Bone marrow (tissue), 2 donors: ENCODE measurements at regions not wholly inside any gene's neighbourhood (a gene's known extent, or its start where the extent isn't known, plus 50 kb on each side); places are given as distances from the start of the nearest gene placed in this dataset.
"Not testable (repeated sequence)": the region's sequence is repeated elsewhere in the genome, so short reads cannot be mapped to it uniquely, and the experiment has no call there.

Experiments
- DNase-seq, 2 donors: peaks; one replicate each; lab custom pipeline; 2025; lab: John Stamatoyannopoulos, UW

GRCh38 chrY:7588176-7588575 is 676.6 kb upstream of the AMELY start:
- DNase-seq, result not testable (repeated sequence)

- DNase-seq, result no peak
Observed at GRCh38 chrY:7562541-7562940, 651.0 kb upstream of the AMELY start.

DNA sequence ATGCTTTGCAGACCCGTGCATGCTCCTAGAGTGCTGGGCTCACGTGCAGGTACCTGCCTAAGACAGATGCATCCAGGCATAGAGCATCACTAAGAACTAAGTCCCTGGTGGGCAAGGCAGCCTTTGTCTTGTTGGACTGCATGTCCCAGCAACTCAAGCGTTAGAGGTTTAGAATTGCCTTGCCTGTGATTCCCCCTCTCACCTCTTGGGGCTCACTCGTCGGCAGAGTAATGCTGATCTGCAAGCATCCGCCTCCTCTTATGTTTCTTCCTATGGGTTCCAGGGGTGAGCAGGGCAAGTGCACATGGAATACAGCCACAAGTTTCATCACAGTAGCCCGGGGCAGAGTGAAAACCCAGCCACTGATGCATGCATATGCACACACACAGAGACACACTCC is 646.1 kb upstream of the AMELY start:
- DNase-seq, result no peak

- DNase-seq, result no peak
Observed at GRCh38 chrY:7555006-7555405, 643.5 kb upstream of the AMELY start.

DNA sequence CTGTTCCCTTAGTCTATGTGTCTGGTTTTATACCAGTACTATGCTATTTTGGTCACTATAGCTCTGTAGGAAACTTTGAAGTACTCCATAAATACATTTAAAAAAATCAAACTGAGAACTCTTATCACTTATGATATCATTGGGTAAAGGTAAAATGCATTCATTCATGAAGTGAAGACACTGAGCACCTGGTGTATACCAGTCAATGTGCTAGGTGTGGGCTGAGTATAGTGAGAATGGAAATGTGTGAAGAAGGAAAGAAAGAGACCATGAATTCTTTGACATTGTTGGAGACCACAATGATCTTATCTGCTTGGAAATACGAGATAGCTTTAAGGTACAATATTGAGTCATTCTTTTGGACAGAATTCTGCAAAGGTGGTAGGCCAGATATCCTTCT is 633.5 kb upstream of the AMELY start:
- DNase-seq, result no peak

DNA sequence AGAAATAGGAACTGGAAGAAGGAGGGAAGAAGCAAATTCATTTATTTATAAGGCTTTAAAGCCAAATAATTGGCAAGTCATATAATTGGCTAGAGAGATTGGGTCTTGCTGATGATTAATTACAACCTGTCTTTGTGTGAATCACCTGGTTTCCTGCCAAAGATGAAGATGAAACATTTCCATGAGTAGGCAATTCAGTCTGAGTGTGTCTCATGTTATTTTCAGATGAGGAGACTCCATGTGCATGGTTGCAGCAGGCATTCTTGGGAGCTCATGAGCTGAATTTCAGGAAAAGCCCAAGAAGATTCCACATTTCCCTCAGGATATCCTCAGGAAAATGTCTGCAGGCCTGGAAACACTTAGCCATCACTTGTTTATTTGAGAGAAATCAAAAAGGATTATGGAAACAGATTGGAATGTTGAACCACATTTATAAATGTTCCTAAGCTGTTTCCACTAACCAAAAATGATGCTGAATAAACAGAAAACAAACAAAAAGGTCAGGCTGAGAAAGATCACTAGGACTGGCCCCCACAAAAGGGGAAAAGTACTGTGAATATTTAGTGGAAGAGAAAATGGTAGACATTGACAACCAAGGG is 632.7 kb upstream of the AMELY start:
- no peak for DNase-seq

GRCh38 chrY:7543506-7543905 is 632.0 kb upstream of the AMELY start:
- DNase-seq, result no peak

DNA sequence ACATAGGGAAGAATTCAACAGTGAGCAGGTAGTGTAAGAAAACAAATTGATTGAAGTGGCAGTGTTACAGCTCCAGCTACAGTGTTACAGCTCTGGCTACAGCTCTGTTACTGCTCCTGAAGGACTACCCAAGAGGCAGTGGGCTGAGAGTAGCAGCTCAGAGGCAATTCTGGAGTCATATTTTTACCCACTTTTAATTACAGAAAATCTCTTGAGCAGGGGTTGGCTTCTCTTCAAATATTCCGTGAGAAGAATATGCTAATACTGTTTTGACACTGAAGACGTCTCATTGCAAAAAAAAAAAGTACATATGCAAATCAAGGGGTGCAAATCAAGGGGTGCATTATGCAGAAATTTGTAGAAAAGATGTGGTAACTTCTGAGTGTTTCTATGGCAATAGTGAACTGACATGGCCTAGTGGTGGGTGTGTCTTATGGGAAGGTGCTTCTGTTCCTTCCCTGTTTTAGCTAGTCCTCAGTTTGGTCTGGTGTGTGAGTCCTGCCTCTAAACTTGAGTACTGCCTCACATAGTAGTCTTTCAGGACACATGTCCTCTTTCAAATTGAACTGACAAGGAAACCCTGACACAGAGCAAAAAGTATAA is 630.8 kb upstream of the AMELY start:
- no peak for DNase-seq

DNA sequence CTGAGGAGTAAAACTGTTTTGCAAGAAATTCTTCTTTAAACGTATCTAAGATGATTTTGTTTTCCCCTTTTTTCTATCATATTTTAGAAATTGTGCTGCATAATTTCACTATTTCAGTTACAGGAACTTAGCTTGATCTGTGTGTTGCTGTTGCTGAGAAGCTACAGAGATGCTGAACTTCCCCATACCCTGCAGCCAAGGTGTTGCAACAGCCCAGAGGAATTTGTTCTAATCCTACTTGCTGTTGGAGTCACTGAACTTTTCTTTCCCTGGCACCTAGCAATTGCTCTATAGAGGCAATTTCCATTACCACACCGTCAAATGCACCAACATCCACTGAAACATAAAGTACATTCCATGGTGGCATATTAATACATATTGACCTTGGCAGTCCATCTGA is 617.8 kb upstream of the AMELY start:
- DNase-seq, result no peak

DNA sequence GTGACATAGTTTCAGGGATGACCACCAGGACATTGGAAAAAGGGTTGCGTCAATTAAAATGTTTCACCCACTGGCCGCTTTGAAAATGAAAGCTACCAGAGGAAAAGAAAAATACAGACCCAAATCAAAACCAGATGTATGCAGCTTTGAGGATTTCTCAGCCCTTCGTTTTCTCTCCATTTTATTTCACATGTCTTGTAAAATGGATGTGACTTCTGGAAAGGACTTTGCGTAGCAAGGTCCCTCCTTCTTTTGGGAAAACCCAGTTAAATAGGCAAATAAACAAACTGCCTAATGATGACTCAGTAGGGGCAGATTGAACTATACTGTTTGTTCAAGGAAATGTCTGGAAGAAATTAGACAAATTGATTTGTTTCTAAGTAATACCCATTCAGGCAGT is 616.0 kb upstream of the AMELY start:
- DNase-seq, result not testable (repeated sequence)

DNA sequence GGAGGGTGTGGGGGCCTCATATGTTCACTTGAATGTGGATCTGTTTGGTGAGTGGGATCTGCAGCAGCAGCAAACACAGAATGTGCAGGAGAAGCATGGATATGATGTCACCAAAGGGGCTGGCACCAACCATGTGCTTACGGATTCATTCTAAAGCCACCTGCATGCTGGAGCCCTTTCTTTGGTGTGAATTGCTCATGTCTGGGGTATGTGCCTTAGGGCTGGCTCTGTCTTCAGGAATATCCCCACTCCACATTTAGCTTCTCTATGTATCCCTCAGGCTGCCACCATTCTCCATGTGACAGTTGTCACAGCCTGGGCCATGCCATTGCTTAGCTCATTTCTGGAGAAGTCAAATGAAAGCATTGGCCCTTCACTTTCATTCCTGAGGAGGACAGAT is 606.8 kb upstream of the AMELY start:
- no peak for DNase-seq

GRCh38 chrY:7516268-7516667 is 604.7 kb upstream of the AMELY start:
- no peak for DNase-seq

GRCh38 chrY:7515812-7516211 is 604.3 kb upstream of the AMELY start:
- DNase-seq, result no peak

DNA sequence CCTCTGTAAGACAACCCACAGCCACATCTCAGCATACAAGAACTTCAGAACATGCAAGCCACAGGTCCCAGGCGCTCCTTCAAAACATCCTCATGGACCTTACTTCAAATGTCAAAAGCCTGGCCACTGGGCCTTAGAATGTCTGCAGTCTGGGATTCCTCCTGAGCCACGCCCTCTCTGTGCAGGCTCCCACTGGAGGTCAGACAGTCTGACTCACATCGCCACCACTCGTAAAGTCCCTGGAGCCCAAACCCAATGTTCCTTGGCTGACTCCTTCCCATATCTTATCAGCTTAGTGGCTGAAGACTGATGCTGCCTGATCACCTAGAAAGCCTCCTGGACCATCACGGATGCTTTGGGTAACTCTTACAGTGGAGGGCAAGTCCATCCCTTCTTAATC is 591.3 kb upstream of the AMELY start:
- no peak for DNase-seq

DNA sequence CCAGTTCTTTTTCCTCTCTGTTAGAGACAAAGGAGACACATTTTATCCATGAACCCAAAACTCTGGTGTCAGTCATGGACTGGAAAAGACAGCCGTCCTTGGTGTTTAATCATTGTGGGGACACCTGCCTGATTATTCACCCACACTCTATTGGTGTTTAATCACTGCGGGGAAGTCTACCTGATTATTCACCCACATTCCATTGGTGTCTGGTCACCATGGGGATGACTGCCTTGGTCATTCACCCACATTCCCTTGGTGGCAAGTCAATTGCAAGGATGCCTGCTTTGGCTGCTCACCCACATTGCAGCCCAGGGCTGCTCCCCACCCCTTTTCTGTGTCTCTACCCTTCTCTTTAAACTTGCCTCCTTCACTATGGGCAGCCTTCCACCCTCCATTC is 589.7 kb upstream of the AMELY start:
- DNase-seq, result no peak

GRCh38 chrY:7496001-7496400 is 584.4 kb upstream of the AMELY start:
- no peak for DNase-seq

- DNase-seq, result not testable (repeated sequence)
Observed at GRCh38 chrY:7484455-7485285, 573.1 kb upstream of the AMELY start.

DNA sequence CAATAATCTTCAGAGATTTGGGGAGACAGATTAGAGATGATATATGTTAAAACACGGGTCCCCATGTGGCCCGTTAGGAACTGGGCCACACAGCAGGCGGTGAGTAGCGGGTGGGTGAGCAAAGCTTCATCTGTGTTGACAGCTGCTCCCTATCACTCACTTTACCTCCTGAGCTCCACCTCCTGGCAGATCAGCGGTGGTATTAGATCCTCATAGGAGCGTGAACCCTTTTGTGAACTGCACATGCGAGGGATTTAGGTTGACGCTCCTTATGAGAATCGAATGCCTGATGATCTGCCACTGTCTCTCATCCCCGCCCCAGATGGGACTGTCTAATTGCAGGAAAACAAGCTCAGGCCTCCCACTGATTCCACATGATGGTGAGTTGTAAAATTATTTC is 560.4 kb upstream of the AMELY start:
- no peak for DNase-seq

- DNase-seq, result no peak
Observed at GRCh38 chrY:7470037-7470436, 558.5 kb upstream of the AMELY start.

DNA sequence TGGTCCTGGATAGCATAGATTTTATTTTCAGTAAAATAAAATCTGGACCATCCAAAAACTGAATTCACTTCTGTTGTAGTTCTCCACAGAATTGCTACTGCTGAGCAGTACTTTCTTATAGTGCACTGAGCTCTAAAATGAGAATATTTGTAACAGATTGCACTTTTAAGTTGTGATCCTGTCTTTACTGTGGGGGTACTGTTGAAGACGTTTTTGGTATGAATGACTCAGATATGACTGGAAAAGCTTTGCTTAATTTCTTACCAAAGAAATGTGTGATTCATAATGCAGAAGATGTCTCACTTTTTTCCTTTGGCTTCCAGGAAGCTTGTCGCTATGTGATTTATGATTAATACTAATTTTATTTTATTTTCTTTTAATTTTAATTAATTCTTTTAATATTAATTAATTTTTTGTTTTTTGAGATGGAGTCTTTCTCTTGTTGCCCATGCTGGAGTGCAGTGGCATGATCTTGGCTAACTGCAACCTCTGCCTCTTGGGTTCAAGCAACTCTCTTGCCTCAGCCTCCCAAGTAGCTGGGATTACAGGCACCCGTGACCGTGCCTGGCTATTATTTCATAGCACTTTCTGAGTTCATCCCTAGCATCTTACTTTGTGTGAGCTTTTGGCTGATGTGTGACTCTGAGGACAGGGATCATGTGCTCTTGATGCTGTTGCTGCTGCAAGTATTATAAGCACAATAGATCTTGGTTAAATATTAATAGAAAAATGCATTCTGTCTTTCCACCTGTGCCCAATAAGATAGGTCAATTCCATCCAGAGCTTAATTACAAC is 557.6 kb upstream of the AMELY start:
- no peak for DNase-seq

GRCh38 chrY:7467796-7468520 is 556.4 kb upstream of the AMELY start:
- no peak for DNase-seq

DNA sequence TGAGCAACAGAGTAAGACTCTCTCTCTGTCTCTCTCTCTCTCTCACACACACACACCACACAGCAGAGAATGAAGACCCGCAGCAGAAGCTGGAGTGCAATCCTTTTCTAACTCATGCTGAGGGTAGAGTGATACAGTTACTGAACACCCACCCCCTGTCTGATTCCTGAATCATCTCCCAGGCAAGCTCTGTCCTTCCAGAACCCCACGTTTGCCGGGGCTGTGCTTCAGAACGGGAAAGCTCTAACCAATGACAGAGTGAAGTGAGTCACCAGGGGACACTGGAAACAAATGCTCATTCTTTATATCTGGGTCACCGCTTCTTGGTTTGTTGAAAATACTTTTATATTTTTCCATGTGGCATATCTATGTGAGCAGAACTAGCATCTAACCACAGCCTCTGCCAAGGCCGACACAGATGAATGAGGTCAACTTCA is 553.7 kb upstream of the AMELY start:
- DNase-seq, result no peak
